HG02943 (cell line): ENCODE measurements at regions not wholly inside any gene's neighbourhood (a gene's known extent, or its start where the extent isn't known, plus 50 kb on each side); places are given as distances from the start of the nearest gene placed in this dataset.

Experiments
- ATAC-seq: cut with Tn5 transposase; IDR thresholded peaks from one replicate; pipeline ENCODE4 v1.9.1; 2021; ENCODE audit warnings: mild to moderate bottlenecking, low read depth, moderate library complexity; ENCODE audit not compliant: unreplicated experiment

- no peak for ATAC-seq
Observed at GRCh38 chr6:25010902-25011625, 75.3 kb upstream of the RIPOR2 start.

GRCh38 chr6:25012657-25013056, 76.9 kb upstream of the RIPOR2 start:
- ATAC-seq: no peak

- no peak for ATAC-seq
Observed at GRCh38 chr6:25013246-25013645, 77.5 kb upstream of the RIPOR2 start.

GRCh38 chr6:25014369-25014768, 78.6 kb upstream of the RIPOR2 start:
- ATAC-seq: no peak

GRCh38 chr6:25014791-25015560, 79.2 kb upstream of the RIPOR2 start:
- ATAC-seq: no peak

- no peak for ATAC-seq
Observed at GRCh38 chr6:25016014-25016720, 80.4 kb upstream of the RIPOR2 start.

GRCh38 chr6:25017486-25017885, 81.7 kb upstream of the RIPOR2 start:
- ATAC-seq: no peak

- no peak for ATAC-seq
Observed at GRCh38 chr6:25017932-25018567, 82.3 kb upstream of the RIPOR2 start.

- ATAC-seq: no peak
Observed at GRCh38 chr6:25018568-25018954, 82.8 kb upstream of the RIPOR2 start.

- ATAC-seq: no peak
Observed at GRCh38 chr6:25022140-25022553, 86.4 kb upstream of the RIPOR2 start.

GRCh38 chr6:25023781-25024180, 88.0 kb upstream of the RIPOR2 start:
- no peak for ATAC-seq

- ATAC-seq: no peak
Observed at GRCh38 chr6:25024821-25025220, 89.1 kb upstream of the RIPOR2 start.

- no peak for ATAC-seq
Observed at GRCh38 chr6:25025248-25025918, 89.6 kb upstream of the RIPOR2 start.

GRCh38 chr6:25025919-25026301, 90.2 kb upstream of the RIPOR2 start:
- no peak for ATAC-seq

- no peak for ATAC-seq
Observed at GRCh38 chr6:25026723-25027122, 91.0 kb upstream of the RIPOR2 start.

- peak; percentile 95 for ATAC-seq
Observed at GRCh38 chr6:25027221-25027916, 91.6 kb upstream of the RIPOR2 start.

- no peak for ATAC-seq
Observed at GRCh38 chr6:25028328-25028727, 92.6 kb upstream of the RIPOR2 start.

- ATAC-seq: no peak
Observed at GRCh38 chr6:25032934-25033333, 97.2 kb upstream of the RIPOR2 start.

- ATAC-seq: no peak
Observed at GRCh38 chr6:25034431-25034921, 98.7 kb upstream of the RIPOR2 start.

- ATAC-seq: no peak
Observed at GRCh38 chr6:25035174-25035511, 99.4 kb upstream of the RIPOR2 start.
